Gastrocnemius medialis (tissue), 4 donors: ENCODE measurements at regions not wholly inside any gene's neighbourhood (a gene's known extent, or its start where the extent isn't known, plus 50 kb on each side); places are given as distances from the start of the nearest gene placed in this dataset.

Experiments used
- POLR2A ChIP-seq, 2 donors: fragments of 450-650 bp; IDR thresholded peaks; one replicate each; pipeline ENCODE4 v1.6.1; 2017; ENCODE audit warnings: antibody characterized with exemption in 2 of 2, mild to moderate bottlenecking in 2 of 2, moderate library complexity in 2 of 2
- TF ChIP-seq, protein P1 (sequence below), 5 experiments: fragments of 450-650 bp in 3 of 5; fragments of 200-600 bp in 2 of 5; sonication (generic) in 2 of 5; IDR thresholded peaks in 4 of 5; conservative IDR thresholded peaks in 1 of 5; 1 replicate in 4 of 5; 2 replicates in 1 of 5; pipeline ENCODE4 v1.5.1; 2016 to 2019; ENCODE audit warnings: antibody characterized with exemption in 5 of 5, mild to moderate bottlenecking in 3 of 5, moderate library complexity in 3 of 5

DNA sequence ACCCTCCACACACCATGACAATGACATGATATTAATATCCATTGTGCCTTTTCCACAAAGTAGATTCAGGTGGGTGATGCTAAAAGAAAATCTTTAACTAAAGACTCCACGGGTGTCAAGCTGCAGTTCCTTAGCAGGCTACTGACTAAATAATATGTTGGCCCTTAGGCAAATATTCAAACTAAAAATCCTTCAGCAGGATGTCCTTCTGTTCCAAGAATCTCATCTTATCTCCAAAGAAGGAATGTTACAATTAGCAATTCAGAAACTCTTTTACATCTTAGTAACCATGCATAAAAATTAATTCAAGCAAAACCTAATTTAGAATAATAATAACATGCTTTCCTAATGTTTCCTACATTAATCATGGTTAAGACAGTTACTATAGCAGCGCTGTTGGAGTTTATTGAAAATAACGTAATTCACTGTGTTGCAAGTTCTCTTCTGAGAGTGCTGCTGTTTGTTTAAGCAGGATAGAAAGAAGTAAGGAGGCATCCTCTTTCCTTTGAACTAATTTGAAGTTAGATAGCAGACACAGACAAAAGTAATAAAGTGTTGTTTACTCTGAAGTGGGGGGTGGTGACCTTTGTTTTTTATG lies 414.8 kb upstream of the CDH4 start:
- TF ChIP-seq, protein P1, sequence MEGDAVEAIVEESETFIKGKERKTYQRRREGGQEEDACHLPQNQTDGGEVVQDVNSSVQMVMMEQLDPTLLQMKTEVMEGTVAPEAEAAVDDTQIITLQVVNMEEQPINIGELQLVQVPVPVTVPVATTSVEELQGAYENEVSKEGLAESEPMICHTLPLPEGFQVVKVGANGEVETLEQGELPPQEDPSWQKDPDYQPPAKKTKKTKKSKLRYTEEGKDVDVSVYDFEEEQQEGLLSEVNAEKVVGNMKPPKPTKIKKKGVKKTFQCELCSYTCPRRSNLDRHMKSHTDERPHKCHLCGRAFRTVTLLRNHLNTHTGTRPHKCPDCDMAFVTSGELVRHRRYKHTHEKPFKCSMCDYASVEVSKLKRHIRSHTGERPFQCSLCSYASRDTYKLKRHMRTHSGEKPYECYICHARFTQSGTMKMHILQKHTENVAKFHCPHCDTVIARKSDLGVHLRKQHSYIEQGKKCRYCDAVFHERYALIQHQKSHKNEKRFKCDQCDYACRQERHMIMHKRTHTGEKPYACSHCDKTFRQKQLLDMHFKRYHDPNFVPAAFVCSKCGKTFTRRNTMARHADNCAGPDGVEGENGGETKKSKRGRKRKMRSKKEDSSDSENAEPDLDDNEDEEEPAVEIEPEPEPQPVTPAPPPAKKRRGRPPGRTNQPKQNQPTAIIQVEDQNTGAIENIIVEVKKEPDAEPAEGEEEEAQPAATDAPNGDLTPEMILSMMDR (IDR thresholded peaks at IDR 0.05 in 4 of 5, conservative IDR thresholded peaks at IDR 0.05 in 1 of 5) = no peak
- no peak for TF ChIP-seq POLR2A (IDR thresholded peaks at IDR 0.05)
